Neutrophil (primary cell): ENCODE measurements at regions not wholly inside any gene's neighbourhood (a gene's known extent, or its start where the extent isn't known, plus 50 kb on each side); places are given as distances from the start of the nearest gene placed in this dataset.

Source experiments
- H3K27ac ChIP-seq: fragments of 200-600 bp; sonication (generic); 2 replicates; pipeline ENCODE4 v1.5.1; 2016; ENCODE audit warnings: mild to moderate bottlenecking, moderate library complexity
- H3K27me3 ChIP-seq: fragments of 200-600 bp; sonication (generic); 2 replicates; pipeline ENCODE4 v1.6.0; 2016; ENCODE audit warnings: mild to moderate bottlenecking
- H3K36me3 ChIP-seq: fragments of 200-600 bp; sonication (generic); 2 replicates; pipeline ENCODE4 v1.5.1; 2017
- H3K4me1 ChIP-seq, 2 experiments: fragments of 200-600 bp in 1 of 2; sonication (generic) in 1 of 2; 1 replicate in 1 of 2; 2 replicates in 1 of 2; pipeline versions ENCODE4 v1.5.1 to v1.6.1; 2013 to 2016; ENCODE audit warnings: low read depth in 1 of 2, low read length in 1 of 2, mild to moderate bottlenecking in 1 of 2, moderate library complexity in 1 of 2; ENCODE audit not compliant: control insufficient read depth in 1 of 2, insufficient read depth in 1 of 2
- H3K4me3 ChIP-seq, 2 experiments: fragments of 200-600 bp in 1 of 2; sonication (generic) in 1 of 2; 1 replicate in 1 of 2; 2 replicates in 1 of 2; pipeline ENCODE4 v1.5.1; 2013 to 2016; ENCODE audit warnings: low read depth in 1 of 2, low read length in 1 of 2, mild to moderate bottlenecking in 1 of 2, moderate library complexity in 1 of 2
- H3K9me3 ChIP-seq: fragments of 200-600 bp; sonication (generic); 2 replicates; pipeline ENCODE4 v1.5.1; 2016
- CTCF ChIP-seq: fragments of 200-600 bp; sonication (generic); IDR thresholded peaks from 2 replicates; pipeline ENCODE4 v1.5.1; 2016; ENCODE audit warnings: antibody characterized with exemption

- Histone ChIP-seq H3K4me1 (peaks cover 9 to 17% of the 10 kb centered on the region in 2 experiments), H3K27me3 (peaks cover 18% of the 10 kb centered on the region), H3K27ac (no peak overlapping the region), H3K36me3 (no peaks in the 10 kb centered on the region), H3K9me3 (no peaks in the 10 kb centered on the region), H3K4me3 (no peak overlapping the region)
- TF ChIP-seq CTCF = no peak
Measured at GRCh38 chr1:224506141-224506814, 71.7 kb upstream of the WDR26 start.

GRCh38 chr1:224507771-224508523 lies 73.3 kb upstream of the WDR26 start:
- peaks cover 8% of the 10 kb centered on the region for H3K27me3 ChIP-seq
- TF ChIP-seq CTCF = no peak

GRCh38 chr1:224509907-224510306 lies 75.3 kb upstream of the WDR26 start:
- H3K4me3 ChIP-seq = no peak overlapping the region
- no peaks in the 10 kb centered on the region for H3K9me3 ChIP-seq
- no peak for TF ChIP-seq CTCF
- H3K27me3 ChIP-seq = no peaks in the 10 kb centered on the region
- no peaks in the 10 kb centered on the region for H3K36me3 ChIP-seq
- H3K4me1 ChIP-seq = peaks cover 0 to 5% of the 10 kb centered on the region in 2 experiments
- H3K27ac ChIP-seq = no peak overlapping the region

More at GRCh38 chr1:224507771-224508523, 73.3 kb upstream of the WDR26 start:
- no peaks in the 10 kb centered on the region for H3K9me3 ChIP-seq
- H3K4me3 ChIP-seq = no peak overlapping the region
- no peaks in the 10 kb centered on the region for H3K36me3 ChIP-seq
- peaks cover 5 to 11% of the 10 kb centered on the region in 2 experiments for H3K4me1 ChIP-seq
- no peak overlapping the region for H3K27ac ChIP-seq

- Histone ChIP-seq H3K27me3 (no peaks in the 10 kb centered on the region), H3K27ac (no peak overlapping the region), H3K4me3 (no peak overlapping the region), H3K36me3 (no peaks in the 10 kb centered on the region), H3K4me1 (peaks cover 0 to 5% of the 10 kb centered on the region in 2 experiments), H3K9me3 (no peaks in the 10 kb centered on the region)
- TF ChIP-seq CTCF = no peak
Measured at GRCh38 chr1:224510880-224511645, 76.5 kb upstream of the WDR26 start.

GRCh38 chr1:224512600-224513151 lies 78.1 kb upstream of the WDR26 start:
- Histone ChIP-seq H3K27ac (no peak overlapping the region), H3K27me3 (no peaks in the 10 kb centered on the region), H3K36me3 (no peaks in the 10 kb centered on the region), H3K4me1 (peaks cover 0 to 5% of the 10 kb centered on the region in 2 experiments), H3K9me3 (no peaks in the 10 kb centered on the region), H3K4me3 (no peak overlapping the region)
- no peak for TF ChIP-seq CTCF
